HG02623 (cell line): ENCODE measurements at regions not wholly inside any gene's neighbourhood (a gene's known extent, or its start where the extent isn't known, plus 50 kb on each side); places are given as distances from the start of the nearest gene placed in this dataset.

ENCODE experiments used
- ATAC-seq: cut with Tn5 transposase; IDR thresholded peaks from one replicate; pipeline ENCODE4 v1.9.1; 2021; ENCODE audit warnings: moderate library complexity; ENCODE audit not compliant: unreplicated experiment

DNA sequence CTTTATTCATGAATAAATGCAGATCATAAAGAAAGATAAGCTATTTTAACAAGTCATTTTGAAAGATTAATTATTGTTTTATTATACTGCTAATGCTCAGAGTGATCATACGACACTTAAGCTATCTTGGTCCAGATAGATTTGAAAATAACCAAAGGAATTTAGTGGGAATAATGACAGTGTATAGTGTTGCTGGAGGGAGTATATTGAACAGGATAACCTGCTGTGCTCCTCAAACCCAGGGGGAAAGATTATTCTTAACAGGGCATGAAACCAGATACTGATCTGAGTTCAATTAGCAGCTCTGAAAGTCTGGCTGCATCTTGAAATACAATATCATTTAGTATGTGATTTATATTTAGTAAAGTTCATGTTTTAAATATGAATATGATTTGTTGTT, 216.3 kb upstream of the ITGA4 start:
- ATAC-seq, result no peak

DNA sequence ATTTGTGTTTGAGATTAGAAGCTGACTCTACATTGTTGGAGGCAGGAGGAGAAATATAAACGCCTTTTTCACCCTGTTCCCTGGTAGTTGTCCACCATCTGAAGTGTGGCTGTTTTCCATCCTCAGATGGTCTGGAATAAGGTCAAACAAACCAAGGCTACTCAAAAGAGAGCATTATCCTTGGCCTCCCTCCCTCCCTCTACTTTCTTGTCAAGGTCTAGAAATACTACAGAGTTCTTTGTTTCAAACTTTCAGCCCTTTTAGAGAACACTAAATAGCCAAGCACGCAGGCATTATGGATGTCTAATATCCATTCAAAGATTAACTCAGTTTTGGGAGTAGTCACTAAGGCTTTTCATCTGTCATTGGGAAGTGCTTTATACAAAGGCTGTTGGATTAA, 215.8 kb upstream of the ITGA4 start:
- ATAC-seq, result peak; percentile 11

DNA sequence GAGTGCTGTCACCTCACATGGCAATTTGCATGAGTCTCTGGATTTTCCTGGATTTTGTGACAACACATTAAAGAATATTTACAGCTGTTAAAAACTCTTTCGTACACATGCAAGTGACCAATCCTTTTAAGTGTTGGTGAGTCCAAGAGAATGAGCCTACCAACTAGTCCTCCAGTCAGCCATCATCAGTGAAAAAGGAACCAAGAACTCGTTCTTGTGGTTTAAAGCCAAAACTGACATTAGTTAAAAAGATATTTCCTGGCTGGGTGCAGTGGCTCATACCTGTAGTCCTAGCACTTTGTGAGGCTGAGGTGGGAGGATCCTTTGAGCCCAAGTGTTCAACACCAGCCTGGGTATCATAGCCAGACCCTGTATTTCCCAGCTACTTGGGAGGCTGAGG, 215.4 kb upstream of the ITGA4 start:
- ATAC-seq, result peak; percentile 76

DNA sequence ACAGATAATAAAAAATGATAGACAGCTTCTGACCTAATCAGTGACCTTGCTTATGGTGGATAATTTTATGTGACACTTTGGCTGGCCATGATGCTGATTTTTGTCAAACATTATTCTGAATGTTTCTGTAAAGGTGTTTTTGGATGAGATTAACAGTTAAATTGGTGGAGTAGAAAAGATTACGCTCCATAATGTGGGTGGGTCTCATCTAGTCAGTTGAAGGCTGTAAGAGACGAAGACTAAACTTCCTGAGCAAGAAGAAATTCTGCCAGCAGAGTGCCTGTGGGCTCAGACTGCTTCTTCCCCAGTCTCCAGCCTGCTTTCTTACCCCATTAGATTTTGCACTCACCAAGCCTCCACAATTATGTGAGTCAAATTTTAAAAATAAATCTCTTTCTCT, 214.9 kb upstream of the ITGA4 start:
- ATAC-seq, result no peak

DNA sequence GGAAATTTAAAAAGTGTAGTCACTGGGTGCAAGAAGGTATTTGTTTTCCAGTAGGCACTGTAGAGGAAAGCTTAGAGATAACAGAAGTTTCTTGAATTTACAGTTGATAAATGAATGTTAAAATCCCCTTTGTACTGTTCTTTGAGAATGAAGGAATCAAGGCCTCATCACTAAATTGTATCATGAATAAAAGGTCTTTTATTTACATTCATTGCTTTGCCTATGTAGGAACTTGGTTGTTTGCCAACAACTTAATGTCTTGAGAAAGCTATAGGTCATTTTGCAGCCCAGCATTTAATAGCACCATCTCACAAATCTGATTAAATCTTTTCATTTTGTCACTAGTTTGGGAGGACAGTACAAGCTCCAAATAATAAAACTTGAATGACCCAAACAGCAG, 213.9 kb upstream of the ITGA4 start:
- no peak for ATAC-seq

DNA sequence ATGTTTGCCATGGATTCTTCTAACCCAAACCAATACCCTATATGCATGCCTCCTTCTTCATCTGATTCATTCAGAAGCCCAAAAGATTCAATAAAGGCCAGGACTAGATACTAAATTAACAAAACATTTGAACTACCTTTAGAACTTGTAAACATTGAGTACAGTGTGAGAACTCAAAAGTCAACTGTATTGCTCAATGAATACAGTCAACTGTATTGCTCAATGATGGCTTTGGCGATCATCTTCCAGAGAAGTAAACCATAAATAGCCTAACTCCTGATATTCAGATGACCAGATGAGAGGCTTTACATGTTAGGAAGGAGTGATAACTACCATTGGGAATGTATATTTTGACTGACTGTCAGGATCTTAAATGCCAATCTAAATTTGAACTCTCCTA, 206.5 kb upstream of the ITGA4 start:
- no peak for ATAC-seq

DNA sequence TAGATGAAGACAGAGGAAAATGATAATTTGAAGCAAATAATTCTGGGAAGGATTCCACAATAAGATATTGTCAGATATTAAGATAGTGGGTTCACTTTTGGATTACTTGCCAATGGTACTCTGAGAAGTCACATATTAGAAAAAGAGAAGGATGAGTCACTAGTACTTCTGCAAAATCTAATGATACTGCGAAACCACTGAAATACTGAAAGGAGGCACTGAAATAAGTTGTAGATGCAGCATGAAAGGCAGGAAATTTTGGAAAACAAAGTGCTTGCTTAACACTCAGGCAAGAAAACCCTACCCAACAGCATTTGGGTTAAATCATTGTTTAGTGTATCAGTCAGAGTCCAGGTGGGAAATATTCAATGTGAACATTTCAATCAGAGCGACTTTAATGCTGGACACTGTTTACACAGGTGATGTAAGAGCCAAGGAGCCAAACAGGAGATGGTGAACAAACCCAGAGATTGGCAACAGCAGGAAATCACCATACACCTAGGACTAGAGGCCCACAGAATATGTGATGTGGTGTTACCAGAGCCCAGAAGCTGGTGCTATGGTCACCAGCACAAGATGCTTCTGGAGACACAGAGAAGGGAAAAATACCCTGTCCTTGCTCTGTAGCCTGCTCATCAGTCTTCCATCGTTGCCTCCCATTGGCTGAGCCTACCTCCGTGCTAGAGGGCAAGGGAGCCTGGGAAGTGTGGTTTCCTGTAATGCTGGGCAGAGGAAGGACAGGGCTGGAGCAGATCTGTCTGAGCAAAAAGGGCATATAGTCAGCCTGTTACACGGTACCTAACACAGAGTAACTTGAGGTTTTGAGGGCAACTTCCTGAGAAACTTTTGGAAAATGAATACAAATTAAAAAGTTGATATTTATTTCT, 204.7 kb upstream of the ITGA4 start:
- ATAC-seq, result peak; percentile 50

DNA sequence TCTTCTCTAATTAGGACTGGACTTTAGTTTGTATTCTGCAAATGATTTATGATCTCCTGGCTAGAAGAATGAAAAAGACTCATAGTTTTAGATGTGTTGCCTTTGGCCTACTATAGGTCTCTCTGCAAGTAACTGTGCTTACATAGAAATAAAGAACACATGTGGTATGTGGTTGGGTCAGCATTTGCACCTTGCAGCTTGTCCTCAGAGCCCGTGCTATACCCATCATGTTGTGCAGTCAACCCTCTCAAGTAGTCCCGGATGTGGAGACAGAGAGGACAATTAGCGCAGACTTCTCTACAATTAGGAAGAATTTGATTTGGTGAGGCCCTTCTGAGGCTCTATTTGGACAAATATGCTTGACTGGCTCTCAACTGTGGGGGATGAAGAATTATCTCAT, 203.7 kb upstream of the ITGA4 start:
- ATAC-seq, result no peak

DNA sequence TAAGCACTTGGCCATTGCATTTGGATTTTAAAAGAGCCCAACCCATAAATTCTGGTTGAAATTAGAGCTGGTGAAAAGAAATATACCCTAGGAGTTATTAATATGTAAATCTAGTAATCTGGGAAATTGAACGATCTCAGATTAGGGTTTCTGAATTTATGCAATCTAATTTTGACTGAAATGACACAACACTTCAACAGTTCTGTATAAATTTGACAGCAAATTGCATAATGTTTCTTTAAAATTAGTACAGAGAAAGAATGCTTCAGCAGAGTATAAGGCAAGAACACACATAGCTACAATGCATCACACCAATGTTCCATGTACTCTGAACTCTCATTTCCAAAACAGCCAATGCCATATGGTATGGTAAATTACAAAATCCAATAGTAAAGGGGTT, 201.5 kb upstream of the ITGA4 start:
- ATAC-seq, result no peak

DNA sequence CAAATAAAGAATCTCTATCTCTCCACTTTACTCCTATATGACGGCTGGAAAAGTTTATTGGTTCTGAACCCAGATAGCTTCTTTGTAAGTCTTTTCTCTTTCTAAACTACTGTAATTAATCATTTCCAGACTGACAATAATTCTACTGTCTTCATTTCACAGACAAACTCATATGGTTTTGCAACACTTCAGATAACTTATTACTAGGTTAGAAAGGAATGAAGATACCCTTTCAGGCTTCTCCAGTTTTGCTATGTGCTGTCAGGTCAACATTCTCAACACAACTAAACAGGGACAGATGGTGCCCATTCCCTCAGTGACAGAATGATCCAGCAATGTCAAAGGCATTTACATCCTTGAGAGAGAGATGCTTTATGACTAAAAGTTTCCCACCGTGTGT, 198.5 kb upstream of the ITGA4 start:
- ATAC-seq, result no peak

DNA sequence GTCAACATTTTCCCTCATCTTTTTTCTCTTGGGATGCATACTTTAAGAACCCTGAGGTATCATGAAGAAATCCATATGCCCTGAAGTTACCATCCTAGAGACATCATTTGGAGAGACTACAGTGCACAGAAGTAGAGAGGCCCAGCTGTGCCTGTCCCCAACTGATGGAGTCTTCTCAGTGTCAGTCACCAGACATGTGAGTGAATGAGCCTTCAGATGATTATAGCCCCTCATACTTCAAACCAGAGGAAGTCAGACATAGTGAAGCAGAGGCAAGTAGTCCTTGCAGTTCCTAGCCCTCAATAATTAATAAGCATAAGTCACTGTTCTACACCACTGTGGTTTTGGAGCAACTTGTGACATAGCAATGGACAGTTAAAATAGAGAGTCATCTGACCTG, 194.4 kb upstream of the ITGA4 start:
- no peak for ATAC-seq

DNA sequence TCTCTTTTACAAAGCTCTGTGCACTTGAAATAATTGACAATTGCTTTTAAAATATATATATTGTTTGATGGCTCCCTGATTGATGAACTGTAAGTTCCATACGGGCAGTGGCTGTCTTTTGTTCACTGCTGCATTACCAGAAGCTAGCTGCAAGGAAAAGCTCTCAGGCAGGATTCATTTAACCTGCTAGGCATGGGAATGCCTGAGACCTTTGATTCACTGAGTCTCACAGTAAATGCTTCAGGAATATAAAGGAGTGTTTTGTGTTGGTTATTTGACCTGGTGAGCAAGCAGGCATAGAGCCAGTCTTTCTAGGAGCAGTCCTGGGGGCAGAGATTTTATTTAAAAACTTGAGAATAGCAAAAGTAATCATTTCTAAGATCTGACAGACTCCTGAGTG, 193.2 kb upstream of the ITGA4 start:
- ATAC-seq, result no peak

DNA sequence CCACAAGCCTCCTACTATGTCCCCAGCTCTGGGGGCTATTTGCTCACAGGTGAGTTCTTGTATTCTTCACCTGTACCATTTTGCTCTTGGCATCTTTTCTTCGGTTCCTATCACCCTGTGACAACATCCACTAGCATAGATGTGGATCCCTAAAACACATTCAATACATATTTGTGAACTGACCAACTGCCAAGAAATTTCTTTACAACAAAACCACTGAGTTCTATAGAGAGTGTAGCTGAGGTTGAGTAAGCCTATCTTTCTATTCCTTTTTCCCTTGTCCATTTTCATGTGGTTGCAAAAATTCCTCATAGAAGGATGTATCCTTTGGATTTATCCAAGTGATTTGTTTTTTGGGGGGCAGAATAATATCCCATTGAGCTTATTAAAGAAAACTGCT, 192.7 kb upstream of the ITGA4 start:
- ATAC-seq, result no peak

DNA sequence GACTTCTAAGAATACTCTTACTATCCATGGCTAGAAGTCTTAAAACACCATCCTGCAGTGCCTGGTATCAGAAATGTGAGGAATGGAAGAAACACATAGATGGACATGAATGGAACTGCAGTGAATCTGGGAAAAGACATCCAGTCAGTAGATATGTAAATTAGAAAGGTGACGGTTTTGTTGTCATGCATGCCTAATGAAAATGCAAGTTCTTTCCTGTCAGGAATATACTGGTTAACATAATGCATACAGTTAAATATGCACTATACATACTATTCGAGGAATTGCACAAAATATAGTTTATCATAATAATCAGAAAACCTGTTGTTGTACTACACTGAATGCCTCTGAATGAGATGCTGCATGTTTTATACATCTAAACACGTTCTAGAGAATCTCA, 190.6 kb upstream of the ITGA4 start:
- ATAC-seq, result no peak

DNA sequence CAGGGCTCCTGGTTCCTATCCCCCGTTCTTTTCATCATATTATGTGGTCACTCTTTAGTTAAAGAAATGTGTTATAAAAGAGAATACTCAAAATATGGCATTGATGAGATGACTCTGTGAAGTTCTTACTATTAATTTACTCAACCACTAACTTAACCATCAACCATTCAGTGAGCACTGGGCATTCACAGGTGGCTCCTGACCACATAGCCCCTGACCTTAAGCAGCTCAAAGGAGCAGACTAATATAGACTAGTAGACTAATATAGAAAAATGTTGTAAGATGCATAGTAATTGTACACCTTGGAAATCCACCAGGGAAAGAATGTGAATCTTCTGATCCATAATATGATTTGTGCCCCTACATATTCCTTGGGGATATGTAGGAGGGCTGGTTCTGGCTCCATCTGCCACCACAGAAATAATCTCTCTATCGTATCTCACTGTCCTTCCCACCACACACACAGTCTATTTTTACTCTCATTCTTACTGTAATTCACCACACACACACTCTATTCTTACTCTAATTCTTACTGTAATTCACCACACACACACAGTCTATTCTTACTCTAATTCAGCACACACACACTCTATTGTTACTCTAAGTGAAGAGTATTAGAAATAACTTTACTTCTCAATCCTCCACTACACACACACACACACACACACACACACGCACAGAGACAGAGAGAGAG, 188.9 kb upstream of the ITGA4 start:
- ATAC-seq, result peak; percentile 66

DNA sequence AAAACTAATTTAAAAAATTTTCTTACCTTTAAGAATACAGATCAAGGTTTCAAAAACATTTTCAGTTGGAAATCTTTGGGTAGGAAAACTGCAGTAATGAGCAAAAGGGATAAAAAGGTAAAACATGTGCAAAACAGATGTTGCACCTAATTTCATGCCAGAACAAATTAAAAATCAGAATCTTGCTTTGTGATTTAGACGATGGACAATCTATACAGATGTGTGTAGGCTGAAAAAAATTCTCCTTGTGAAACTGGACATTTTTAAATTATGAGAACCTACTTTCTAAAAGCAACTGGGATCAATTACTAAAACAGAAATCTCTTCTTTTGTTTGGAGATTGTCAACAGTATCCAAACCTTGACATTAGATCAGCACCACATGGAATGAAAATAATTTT, 183.2 kb upstream of the ITGA4 start:
- ATAC-seq, result no peak

DNA sequence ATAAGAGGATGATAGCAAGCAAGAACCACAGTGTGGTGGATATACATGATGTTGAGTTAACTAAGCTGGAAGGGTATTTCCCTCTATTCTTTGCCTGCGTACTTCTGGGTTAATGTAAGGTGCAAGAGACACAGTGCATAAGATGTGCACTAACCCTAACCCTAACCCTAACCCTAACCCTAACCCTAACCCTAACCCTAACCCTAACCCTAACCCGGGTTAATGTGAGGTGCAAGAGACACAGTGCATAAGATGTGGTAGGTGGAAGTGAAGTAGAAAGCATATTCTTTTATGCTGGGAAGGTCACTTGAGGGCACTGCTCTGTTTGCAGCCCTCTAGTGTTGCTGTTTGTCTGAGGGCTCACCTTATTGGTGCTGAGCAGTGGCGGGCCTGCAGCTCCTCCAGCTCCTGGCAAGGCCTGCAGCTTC, 181.5 kb upstream of the ITGA4 start:
- peak; percentile 65 for ATAC-seq

DNA sequence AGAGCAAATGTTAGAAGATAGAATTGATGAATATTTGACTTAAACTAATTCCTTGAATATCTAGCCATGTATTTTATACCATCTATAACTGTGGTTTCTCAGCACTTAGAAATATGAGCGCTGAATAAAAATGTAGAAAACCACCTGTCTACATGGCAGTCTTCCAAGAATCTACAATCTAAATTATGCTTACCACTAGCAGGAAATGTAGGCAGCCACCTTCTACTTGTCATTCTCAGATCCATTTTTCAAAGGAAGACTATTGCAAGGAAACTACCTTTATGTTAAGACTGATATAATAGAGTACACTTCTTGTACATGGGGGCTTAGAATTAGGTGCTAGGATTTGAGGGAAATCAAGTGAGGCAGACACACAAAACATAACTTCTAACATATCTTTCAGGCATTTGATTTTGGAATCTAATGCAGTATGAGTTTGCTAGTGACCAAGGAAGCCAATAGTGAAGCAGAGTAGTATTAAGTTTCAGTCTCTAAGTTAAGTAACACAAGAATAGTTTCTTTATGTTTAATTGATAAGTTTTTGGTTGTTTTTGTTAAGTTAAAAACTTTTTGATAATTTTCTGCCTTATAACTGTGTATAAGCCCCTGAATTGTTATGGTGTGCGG, 175.9 kb upstream of the ITGA4 start:
- no peak for ATAC-seq

DNA sequence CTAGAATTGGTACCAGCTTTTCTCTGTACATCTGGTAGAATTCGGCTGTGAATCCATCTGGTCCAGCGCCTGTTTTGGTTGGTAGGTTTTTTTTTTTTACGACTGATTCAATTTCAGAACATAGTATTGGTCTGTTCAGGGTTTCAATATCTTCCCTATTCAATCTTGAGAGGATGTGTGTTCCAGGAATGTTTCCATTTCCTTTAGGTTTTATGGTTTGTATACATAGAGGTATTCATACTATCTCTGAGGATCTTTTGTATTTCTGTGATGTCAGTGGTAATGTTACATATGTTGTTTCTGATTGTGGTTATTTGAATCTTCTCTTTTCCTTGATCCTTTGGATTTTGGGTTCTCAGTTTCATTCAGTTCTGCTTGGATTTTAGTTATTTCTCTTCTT, 172.1 kb upstream of the ITGA4 start:
- no peak for ATAC-seq

DNA sequence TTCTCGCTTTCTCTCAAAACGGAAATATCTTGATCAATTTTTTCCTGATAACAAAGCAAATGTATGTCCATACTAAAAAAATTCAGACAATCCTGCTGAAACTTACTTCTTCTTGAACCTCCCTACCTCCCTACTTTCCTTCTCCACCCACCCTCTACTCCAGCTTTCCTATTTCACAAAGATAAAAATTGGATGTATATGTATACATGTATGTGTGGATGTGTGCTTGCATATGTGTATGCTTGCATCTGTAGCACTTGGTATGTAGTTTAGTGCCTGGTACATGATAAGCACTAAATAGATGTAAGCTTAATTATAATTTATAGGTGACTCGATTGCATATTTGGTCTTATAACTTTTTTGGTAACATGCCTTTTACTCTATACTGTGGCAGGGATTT, 167.5 kb upstream of the ITGA4 start:
- no peak for ATAC-seq

DNA sequence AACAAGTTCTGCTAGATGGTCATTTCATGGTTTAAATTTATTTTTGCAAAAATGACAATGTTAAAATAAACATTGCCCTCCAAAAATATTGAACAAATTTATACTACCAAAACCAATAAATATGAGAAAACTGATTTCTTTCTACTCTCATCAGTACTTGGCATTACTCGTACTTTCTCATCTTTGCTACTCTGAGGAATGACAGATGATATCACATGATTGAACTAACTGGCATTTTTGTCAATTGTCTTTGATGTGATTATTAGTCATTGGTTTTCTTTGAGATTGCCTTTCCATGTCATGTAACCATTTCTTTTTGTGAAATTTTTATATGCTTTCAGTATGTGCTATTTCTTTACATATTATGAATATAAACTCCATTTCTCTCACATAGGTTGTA, 167.0 kb upstream of the ITGA4 start:
- no peak for ATAC-seq

DNA sequence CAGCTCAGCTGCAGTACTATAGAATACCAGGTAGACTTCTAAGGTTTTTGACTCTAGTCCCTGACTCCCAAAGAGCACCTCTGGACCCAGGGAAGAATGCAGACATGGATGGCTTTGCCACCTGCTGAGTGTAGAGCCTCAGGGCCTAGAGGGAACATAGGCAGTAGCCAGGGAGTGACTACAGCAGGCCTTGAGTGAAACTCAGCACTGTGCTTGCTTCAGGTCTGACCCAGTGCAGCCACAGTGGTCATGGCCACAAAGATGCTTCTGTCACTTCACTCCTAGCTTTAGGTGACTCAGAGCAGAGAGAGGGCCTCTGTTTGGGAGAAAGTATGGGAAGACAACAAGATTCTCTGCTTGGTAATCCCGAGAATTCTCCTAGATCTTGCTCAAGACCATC, 162.2 kb upstream of the ITGA4 start:
- no peak for ATAC-seq
